ENCODE measurements at regions not wholly inside any gene's neighbourhood (a gene's known extent, or its start where the extent isn't known, plus 50 kb on each side); places are given as distances from the start of the nearest gene placed in this dataset.

- no peak overlapping the region for H3K4me3 ChIP-seq (ENCODE audit: low read depth, low read length)
- TF ChIP-seq, protein P1, sequence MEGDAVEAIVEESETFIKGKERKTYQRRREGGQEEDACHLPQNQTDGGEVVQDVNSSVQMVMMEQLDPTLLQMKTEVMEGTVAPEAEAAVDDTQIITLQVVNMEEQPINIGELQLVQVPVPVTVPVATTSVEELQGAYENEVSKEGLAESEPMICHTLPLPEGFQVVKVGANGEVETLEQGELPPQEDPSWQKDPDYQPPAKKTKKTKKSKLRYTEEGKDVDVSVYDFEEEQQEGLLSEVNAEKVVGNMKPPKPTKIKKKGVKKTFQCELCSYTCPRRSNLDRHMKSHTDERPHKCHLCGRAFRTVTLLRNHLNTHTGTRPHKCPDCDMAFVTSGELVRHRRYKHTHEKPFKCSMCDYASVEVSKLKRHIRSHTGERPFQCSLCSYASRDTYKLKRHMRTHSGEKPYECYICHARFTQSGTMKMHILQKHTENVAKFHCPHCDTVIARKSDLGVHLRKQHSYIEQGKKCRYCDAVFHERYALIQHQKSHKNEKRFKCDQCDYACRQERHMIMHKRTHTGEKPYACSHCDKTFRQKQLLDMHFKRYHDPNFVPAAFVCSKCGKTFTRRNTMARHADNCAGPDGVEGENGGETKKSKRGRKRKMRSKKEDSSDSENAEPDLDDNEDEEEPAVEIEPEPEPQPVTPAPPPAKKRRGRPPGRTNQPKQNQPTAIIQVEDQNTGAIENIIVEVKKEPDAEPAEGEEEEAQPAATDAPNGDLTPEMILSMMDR (IDR thresholded peaks at IDR 0.05; ENCODE audit: borderline replicate concordance, insufficient read depth, low read depth, low read length) = no peak
Measured at GRCh38 chr9:29198861-29199260, 1625.6 kb upstream of the C9orf72 start.

DNA sequence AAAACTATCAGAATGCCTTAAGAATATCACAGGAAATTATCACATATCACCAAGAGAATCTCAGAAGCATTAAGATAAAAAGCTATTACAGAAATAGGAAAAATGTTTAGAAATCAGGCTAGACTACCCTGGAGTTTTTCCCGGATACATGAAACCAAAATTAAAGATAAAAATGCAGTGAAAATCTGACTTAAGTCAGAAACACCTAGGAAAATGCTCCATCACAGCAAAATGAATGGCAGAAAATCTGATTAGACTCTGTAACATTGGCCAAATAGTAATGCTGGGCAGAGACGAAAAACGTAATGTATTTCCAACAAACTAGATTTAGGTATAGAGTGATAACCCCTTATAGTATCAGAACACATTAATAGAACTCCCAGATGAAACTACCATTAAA, 1626.7 kb upstream of the C9orf72 start:
- TF ChIP-seq, protein P1 (IDR thresholded peaks at IDR 0.05; ENCODE audit: borderline replicate concordance, insufficient read depth, low read depth, low read length) = no peak

DNA sequence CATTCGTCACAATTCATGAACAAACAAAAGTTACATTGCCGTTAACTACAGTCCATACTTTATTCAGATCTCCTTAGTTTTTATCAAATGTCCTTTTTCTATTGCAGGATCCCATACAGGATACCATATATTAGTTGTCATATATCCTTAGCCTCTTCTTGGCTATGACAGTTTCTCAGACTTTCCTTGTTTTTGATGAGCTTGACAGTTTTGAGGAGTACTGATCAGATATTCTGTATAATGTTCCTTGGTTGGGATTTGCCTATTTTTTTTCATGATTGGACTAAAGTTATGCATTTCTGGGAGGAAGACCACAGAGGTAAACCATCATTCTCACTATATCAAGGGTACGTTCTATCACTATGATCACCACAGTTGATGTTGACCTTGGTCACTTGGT, 1627.4 kb upstream of the C9orf72 start:
- no peak overlapping the region for H3K4me3 ChIP-seq (ENCODE audit: low read depth, low read length)
- TF ChIP-seq, protein P1 (IDR thresholded peaks at IDR 0.05; ENCODE audit: borderline replicate concordance, insufficient read depth, low read depth, low read length) = no peak

More for the DNA sequence above, 1626.7 kb upstream of the C9orf72 start:
- H3K4me3 ChIP-seq (ENCODE audit: low read depth, low read length) = no peak overlapping the region

- H3K4me3 ChIP-seq (ENCODE audit: low read depth, low read length) = no peak overlapping the region
- TF ChIP-seq, protein P1 (IDR thresholded peaks at IDR 0.05; ENCODE audit: borderline replicate concordance, insufficient read depth, low read depth, low read length) = no peak
Measured at GRCh38 chr9:29203244-29203930, 1630.1 kb upstream of the C9orf72 start.

DNA sequence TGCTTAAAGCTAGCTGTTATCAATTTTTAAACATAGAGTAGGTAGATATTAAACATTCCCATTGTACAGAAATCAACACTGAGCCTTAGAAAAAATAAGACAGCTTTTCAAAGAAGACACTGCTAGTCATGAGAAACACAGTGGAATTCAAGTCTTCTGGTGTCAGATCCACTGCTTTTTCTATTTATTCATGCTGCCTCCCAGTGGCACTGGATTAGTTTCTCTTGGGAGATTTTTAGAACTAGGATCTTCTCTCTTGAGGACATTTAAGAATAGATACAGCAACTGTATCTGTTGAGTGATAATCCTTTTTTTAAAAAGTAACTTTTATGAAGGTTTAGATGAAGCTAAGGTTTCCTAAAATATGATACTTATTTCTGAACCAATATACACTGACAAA, 1635.4 kb upstream of the C9orf72 start:
- TF ChIP-seq, protein P1 (IDR thresholded peaks at IDR 0.05; ENCODE audit: borderline replicate concordance, insufficient read depth, low read depth, low read length) = no peak
- no peak overlapping the region for H3K4me3 ChIP-seq (ENCODE audit: low read depth, low read length)

- TF ChIP-seq, protein P1 (IDR thresholded peaks at IDR 0.05; ENCODE audit: borderline replicate concordance, insufficient read depth, low read depth, low read length) = no peak
- H3K4me3 ChIP-seq (ENCODE audit: low read depth, low read length) = no peak overlapping the region
Measured at GRCh38 chr9:29209748-29210291, 1636.5 kb upstream of the C9orf72 start.

DNA sequence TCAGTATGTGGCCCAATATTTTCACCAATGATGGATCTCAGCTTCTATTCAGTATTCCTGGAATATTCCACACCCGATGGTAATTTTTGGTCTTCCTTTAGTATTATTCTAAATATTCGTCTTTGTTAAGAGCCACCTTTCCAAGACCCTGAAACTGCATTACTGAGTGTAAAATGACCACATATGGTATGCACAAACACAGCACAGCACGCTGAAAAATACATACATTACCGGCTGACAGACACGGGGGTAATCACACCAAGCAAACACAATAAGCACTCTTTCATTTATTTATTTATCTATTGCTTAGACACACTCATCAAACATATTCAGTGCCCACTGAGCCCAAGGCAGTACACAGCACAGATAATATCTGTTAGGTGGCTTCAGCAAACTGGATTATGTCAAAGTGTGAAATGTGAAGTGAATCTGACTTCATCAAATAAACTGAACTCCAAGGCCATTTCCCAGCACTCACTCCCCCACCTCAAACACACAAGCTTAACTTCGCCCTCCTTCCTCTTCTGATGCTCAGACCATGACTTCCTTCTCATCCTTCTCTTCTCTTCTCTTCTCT, 1637.8 kb upstream of the C9orf72 start:
- H3K4me3 ChIP-seq (ENCODE audit: low read depth, low read length) = no peak overlapping the region

More for the DNA sequence above, 1637.8 kb upstream of the C9orf72 start:
- TF ChIP-seq, protein P1 (IDR thresholded peaks at IDR 0.05; ENCODE audit: borderline replicate concordance, insufficient read depth, low read depth, low read length) = no peak

Data from GM12875 (cell line).